Kidney (tissue), 13 donors: ENCODE measurements at regions not wholly inside any gene's neighbourhood (a gene's known extent, or its start where the extent isn't known, plus 50 kb on each side); places are given as distances from the start of the nearest gene placed in this dataset.
"Not testable (repeated sequence)": the region's sequence is repeated elsewhere in the genome, so short reads cannot be mapped to it uniquely, and the experiment has no call there.

Experiments
- DNase-seq, 5 donors: peaks; one replicate each; pipeline ENCODE4 v3.0.0-alpha.2; 2013 to 2020
- FAIRE-seq: peaks from 2 replicates; lab custom pipeline; 2012; peaks lifted over from hg19 to GRCh38; lab: Jason Lieb, UNC
- H3K27ac ChIP-seq, 2 donors: one replicate each; pipeline ENCODE4 v1.7.0; 2013; ENCODE audit warnings: low read depth in 2 of 2, low read length in 2 of 2, inconsistent platforms in 1 of 2
- H3K27me3 ChIP-seq: one replicate; pipeline ENCODE4 v1.7.1; 2013; ENCODE audit warnings: low read length, inconsistent platforms; ENCODE audit not compliant: control insufficient read depth, insufficient read depth
- H3K36me3 ChIP-seq, 3 donors: one replicate each; pipeline versions ENCODE4 v1.7.0 to v1.7.1; 2013; ENCODE audit warnings: low read length in 3 of 3, control low read depth in 1 of 3, inconsistent platforms in 1 of 3; ENCODE audit not compliant: insufficient read depth in 3 of 3, control insufficient read depth in 2 of 3
- H3K4me1 ChIP-seq, 3 donors: one replicate each; pipeline versions ENCODE4 v1.7.0 to v1.7.1; 2013; ENCODE audit warnings: low read length in 3 of 3, inconsistent platforms in 1 of 3, low read depth in 1 of 3; ENCODE audit not compliant: control insufficient read depth in 2 of 3, insufficient read depth in 2 of 3
- H3K4me3 ChIP-seq, 3 donors: one replicate each; pipeline versions ENCODE4 v1.7.0 to v1.8.1; 2013; ENCODE audit warnings: low read length in 3 of 3, control low read depth in 1 of 3, inconsistent platforms in 1 of 3
- H3K9ac ChIP-seq, 3 donors: one replicate each; pipeline versions ENCODE4 v1.7.0 to v1.7.1; 2013; ENCODE audit warnings: low read length in 3 of 3, control low read depth in 1 of 3, inconsistent platforms in 1 of 3
- H3K9me3 ChIP-seq, 3 donors: one replicate each; pipeline versions ENCODE4 v1.7.0 to v1.7.1; 2013; ENCODE audit warnings: low read length in 3 of 3, control low read depth in 1 of 3, inconsistent platforms in 1 of 3; ENCODE audit not compliant: control insufficient read depth in 2 of 3, insufficient read depth in 1 of 3
- intact Hi-C: fragments of 100-400 bp; cut with DNase I; formaldehyde crosslinking; loops from one replicate; pipeline ENCODE4 v1.11.1; 2022
- TF ChIP-seq, protein P1 (sequence below): IDR thresholded peaks from 3 replicates; pipeline ENCODE4 v1.5.1; 2012; ENCODE audit warnings: mild to moderate bottlenecking, moderate library complexity, borderline replicate concordance; ENCODE audit not compliant: insufficient read depth; ENCODE audit errors: extremely low read depth
- donor health status: control.
- donor health status: control.
- donor health status: control.
- donor health status: control.
- donor health status: control.
- donor health status: DM: yes; HTN: yes; CAD: no.
- donor health status: Normal renal cell carcinoma (clear cell type).

DNA sequence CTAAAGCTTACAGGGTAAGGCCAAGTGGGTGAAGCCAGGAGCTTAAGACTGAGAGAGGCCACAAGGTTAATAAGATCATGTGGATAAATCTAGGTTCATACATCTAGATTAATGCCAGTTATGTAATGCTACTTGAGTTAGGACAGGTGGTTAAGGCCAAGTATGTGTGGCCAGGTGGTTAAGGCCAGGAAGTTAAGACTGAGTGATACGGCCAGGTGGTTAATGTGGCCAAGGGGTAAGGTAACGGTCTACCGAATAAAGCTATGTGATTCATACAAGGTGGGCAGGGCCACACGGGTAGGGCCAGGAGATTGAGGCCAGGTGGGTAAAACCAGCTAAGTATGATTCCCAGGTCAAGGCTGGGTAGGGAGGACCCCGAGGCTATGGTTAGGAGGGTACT is 223.0 kb downstream of the TACR3 start:
- DNase-seq: no peak
- Histone ChIP-seq H3K27ac (no peak overlapping the region), H3K36me3 (no peaks in the 10 kb centered on the region), H3K9ac (no peak overlapping the region), H3K4me3 (no peak overlapping the region), H3K4me1 (no peaks in the 10 kb centered on the region), H3K27me3 (no peaks in the 10 kb centered on the region), H3K9me3 (no peaks in the 10 kb centered on the region)
- TF ChIP-seq, protein P1, sequence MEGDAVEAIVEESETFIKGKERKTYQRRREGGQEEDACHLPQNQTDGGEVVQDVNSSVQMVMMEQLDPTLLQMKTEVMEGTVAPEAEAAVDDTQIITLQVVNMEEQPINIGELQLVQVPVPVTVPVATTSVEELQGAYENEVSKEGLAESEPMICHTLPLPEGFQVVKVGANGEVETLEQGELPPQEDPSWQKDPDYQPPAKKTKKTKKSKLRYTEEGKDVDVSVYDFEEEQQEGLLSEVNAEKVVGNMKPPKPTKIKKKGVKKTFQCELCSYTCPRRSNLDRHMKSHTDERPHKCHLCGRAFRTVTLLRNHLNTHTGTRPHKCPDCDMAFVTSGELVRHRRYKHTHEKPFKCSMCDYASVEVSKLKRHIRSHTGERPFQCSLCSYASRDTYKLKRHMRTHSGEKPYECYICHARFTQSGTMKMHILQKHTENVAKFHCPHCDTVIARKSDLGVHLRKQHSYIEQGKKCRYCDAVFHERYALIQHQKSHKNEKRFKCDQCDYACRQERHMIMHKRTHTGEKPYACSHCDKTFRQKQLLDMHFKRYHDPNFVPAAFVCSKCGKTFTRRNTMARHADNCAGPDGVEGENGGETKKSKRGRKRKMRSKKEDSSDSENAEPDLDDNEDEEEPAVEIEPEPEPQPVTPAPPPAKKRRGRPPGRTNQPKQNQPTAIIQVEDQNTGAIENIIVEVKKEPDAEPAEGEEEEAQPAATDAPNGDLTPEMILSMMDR: no peak
- intact Hi-C loops: no loop called here
- no peak for FAIRE-seq

DNA sequence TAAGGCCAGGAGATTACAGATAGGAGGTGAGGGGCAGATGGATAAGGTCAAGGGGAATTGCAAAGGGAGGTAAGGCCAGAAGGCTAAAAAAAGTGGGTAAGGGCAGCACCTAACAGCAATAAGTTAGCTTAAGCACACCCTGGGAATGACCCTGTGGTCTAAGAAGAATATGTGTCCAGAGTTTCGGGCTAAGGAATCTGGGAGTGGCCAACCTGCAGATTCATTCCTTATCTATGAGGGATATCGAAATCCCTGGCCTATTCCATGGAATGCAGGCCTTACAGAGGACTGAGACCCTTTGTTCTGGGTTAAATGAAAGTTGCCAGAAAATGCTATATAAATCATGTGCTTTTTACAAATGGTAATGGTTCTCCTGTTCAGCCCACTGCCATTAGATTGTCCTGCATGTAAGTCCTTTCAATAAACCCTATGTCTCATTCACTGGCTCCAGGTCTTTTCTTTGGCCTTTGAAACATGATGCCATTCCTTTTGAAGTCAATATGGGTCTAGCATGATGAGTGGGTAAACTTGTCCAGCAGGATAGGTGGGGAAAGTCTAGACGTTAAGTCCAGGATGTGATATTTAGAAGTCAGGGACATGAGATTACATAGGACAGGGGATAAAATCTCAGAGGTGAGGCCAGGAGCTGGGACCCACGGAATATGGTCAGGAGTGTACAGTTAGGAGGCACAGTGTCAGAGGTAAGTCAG is 226.2 kb downstream of the TACR3 start:
- Histone ChIP-seq H3K4me1 (no peaks in the 10 kb centered on the region), H3K4me3 (no peak overlapping the region), H3K9me3 (no peaks in the 10 kb centered on the region), H3K27ac (no peak overlapping the region), H3K36me3 (no peaks in the 10 kb centered on the region), H3K9ac (no peak overlapping the region), H3K27me3 (no peaks in the 10 kb centered on the region)
- FAIRE-seq (no peak), DNase-seq (no peak)
- intact Hi-C loops: no loop called here
- TF ChIP-seq, protein P1: no peak

DNA sequence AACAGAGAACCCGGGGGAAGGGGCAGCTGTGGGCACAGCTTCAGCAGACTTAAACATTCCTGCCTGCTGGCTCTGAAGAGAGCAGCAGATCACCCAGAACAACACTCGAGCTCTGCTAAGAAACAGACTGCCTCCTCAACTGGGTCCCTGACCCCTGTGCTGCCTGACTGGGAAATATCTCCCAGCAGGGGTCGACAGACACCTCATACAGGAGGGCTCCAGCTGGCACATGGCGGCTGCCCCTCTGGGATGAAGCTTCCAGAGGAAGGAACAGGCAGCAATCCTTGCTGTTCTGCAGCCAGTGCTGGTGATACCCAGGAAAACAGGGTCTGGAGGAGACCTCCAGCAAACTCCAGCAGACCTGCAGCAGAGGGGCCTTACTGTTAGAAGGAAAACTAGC is 234.5 kb downstream of the TACR3 start:
- H3K36me3 ChIP-seq, DNase-seq, H3K4me1 ChIP-seq, H3K4me3 ChIP-seq, intact Hi-C loops, FAIRE-seq, H3K27me3 ChIP-seq, H3K9me3 ChIP-seq, H3K9ac ChIP-seq, H3K27ac ChIP-seq: not testable (repeated sequence)

DNA sequence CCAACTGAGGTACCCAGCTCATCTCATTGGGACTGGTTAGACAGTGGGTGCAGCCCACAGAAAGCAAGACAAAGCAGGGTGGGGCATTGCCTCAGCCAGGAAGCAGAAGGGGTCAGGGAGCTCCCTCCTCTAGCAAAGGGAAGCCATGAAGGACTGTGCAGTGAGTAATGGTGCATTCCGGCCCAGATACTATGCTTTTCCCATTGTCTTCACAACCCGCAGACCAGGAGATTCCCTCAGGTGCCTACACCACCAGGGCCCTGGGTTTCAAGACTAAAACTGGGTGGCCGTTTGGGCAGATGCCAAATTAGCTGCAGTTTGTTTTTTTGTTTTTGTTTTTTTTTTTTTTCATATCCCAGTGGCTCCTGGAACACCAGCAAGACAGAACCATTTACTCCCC is 235.3 kb downstream of the TACR3 start:
- no peaks in the 10 kb centered on the region for H3K4me1 ChIP-seq
- no peak overlapping the region for H3K27ac ChIP-seq
- DNase-seq (no peak), FAIRE-seq (no peak)
- intact Hi-C loops: no loop called here
- no peaks in the 10 kb centered on the region for H3K27me3 ChIP-seq
- H3K4me3 ChIP-seq: no peak overlapping the region
- TF ChIP-seq, protein P1: no peak
- no peaks in the 10 kb centered on the region for H3K36me3 ChIP-seq
- H3K9me3 ChIP-seq: no peaks in the 10 kb centered on the region
- no peak overlapping the region for H3K9ac ChIP-seq
